Panc1 (cell line): ENCODE measurements at regions not wholly inside any gene's neighbourhood (a gene's known extent, or its start where the extent isn't known, plus 50 kb on each side); places are given as distances from the start of the nearest gene placed in this dataset.

ENCODE experiments used
- ATAC-seq: fragments of 200-7000 bp; cut with Tn5 transposase; 2 replicates; pipeline ENCODE4 v1.9.1; 2020; ENCODE audit warnings: mild to moderate bottlenecking, moderate library complexity
- BruUV-seq: library from RNA; stranded (reverse); fragments of 400-500 nt; replicated peaks from 2 replicates; lab custom pipeline; 2021; lab: Mats Ljungman, UMichigan
- CTCF ChIA-PET: fragments of 300-600 bp; sonication (Branson Sonifier 250); formaldehyde crosslinking; loops from one replicate; lab custom pipeline; 2022; ENCODE audit warnings: antibody characterized with exemption; lab: Charles Lee
- POLR2A ChIA-PET: fragments of 300-600 bp; sonication (Branson Sonifier 250); formaldehyde crosslinking; loops from one replicate; lab custom pipeline; 2022; ENCODE audit warnings: antibody characterized with exemption; lab: Charles Lee
- DNase-seq: peaks from one replicate; pipeline ENCODE4 v3.0.0-alpha.2; 2010; ENCODE audit warnings: low read depth, low spot score
- H3K27ac ChIP-seq: 2 replicates; pipeline ENCODE4 v1.5.1; 2011; ENCODE audit warnings: mild to moderate bottlenecking, low read length, inconsistent platforms
- H3K27me3 ChIP-seq: fragments of 200-500 bp; sonication (Bioruptor generic); 2 replicates; pipeline ENCODE4 v1.6.0; 2014; ENCODE audit warnings: low read length, inconsistent platforms; ENCODE audit not compliant: control insufficient read depth, insufficient read depth
- H3K36me3 ChIP-seq: fragments of 200-500 bp; sonication (Bioruptor generic); 2 replicates; pipeline ENCODE4 v1.5.1; 2014; ENCODE audit warnings: inconsistent platforms, mild to moderate bottlenecking, low read length, moderate library complexity; ENCODE audit not compliant: control insufficient read depth, insufficient read depth
- H3K4me1 ChIP-seq: 2 replicates; pipeline ENCODE4 v1.5.1; 2011; ENCODE audit warnings: inconsistent platforms, mild to moderate bottlenecking, low read length, moderate library complexity; ENCODE audit not compliant: control insufficient read depth, insufficient read depth
- H3K4me3 ChIP-seq, 2 experiments: 2 replicates each; pipeline ENCODE4 v1.5.1; 2011 to 2012; ENCODE audit warnings: low read depth in 2 of 2, low read length in 2 of 2, mild to moderate bottlenecking in 2 of 2, inconsistent platforms in 1 of 2, moderate library complexity in 1 of 2
- H3K9me3 ChIP-seq: fragments of 200-500 bp; sonication (Bioruptor generic); 2 replicates; pipeline ENCODE4 v1.5.1; 2014; ENCODE audit warnings: low read depth, mild to moderate bottlenecking, inconsistent platforms, low read length, moderate library complexity; ENCODE audit not compliant: control insufficient read depth, insufficient read depth
- POLR2AphosphoS5 ChIP-seq: IDR thresholded peaks from 2 replicates; pipeline ENCODE4 v1.6.1; 2012; ENCODE audit warnings: mild to moderate bottlenecking, low read depth, low read length, moderate library complexity
- SIN3A ChIP-seq: IDR thresholded peaks from 2 replicates; pipeline ENCODE4 v1.6.1; 2012; ENCODE audit warnings: low read depth, mild to moderate bottlenecking, low read length, moderate library complexity, borderline replicate concordance; ENCODE audit not compliant: insufficient read depth
- TCF7L2 ChIP-seq: IDR thresholded peaks from 2 replicates; pipeline ENCODE4 v1.6.1; 2011; ENCODE audit warnings: mild to moderate bottlenecking, low read depth, low read length, inconsistent platforms
- in situ Hi-C: cut with HindIII; loops from 2 replicates; pipeline ENCODE4 v1.10.0; 2016; ENCODE audit warnings: low sequenced_read_pairs, low pct_unique_long_range_greater_than_20kb
- intact Hi-C: fragments of 100-400 bp; cut with micrococcal nuclease; formaldehyde crosslinking; loops from one replicate; pipeline ENCODE4 v1.10.0; 2022; ENCODE audit not compliant: unreplicated experiment
- TF ChIP-seq, protein P1 (sequence below), 2 experiments: IDR thresholded peaks; 2 replicates each; pipeline ENCODE4 v1.6.1; 2011 to 2012; ENCODE audit warnings: low read depth in 2 of 2, control low read depth in 1 of 2, low read length in 1 of 2, mild to moderate bottlenecking in 1 of 2, moderate library complexity in 1 of 2; ENCODE audit not compliant: insufficient read depth in 1 of 2
- TF ChIP-seq, protein P2 (sequence below): fragments of 450-650 bp; IDR thresholded peaks from 2 replicates; pipeline ENCODE4 v1.5.1; 2017; ENCODE audit warnings: mild to moderate bottlenecking

DNA sequence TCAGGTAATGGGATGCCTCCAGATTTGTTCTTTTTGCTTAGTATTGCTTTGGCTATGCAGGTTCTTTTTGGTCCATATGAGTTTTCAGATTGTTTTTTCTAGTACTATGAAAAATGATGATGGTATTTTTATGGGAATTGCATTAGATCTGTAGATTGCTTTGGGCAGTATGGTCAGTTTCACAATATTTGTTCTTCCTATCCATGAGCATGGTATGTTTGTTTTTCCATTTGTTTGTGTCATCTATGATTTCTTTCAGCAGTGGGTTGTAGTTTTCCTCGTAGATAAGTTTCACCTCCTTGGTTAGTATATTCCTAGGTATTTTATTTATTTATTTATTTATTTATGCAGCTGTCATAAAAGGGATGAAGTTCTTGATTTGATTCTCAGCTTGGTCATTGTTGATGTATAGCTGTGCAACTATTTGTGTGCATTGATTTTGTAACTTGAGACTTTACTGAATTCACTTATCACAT is 103.9 kb upstream of the DNAH14 start:
- DNase-seq (no peak), ATAC-seq (no peak)
- POLR2A ChIA-PET: no interaction called here
- Histone ChIP-seq H3K27ac (no peak overlapping the region), H3K27me3 (no peaks in the 10 kb centered on the region), H3K4me3 (no peak overlapping the region), H3K9me3 (peaks cover 4% of the 10 kb centered on the region; the same call in 1 of the 2 replicates), H3K36me3 (no peaks in the 10 kb centered on the region), H3K4me1 (no peaks in the 10 kb centered on the region)
- BruUV-seq: no TSS peak
- intact Hi-C loops: no loop called here
- TF ChIP-seq, protein P1, sequence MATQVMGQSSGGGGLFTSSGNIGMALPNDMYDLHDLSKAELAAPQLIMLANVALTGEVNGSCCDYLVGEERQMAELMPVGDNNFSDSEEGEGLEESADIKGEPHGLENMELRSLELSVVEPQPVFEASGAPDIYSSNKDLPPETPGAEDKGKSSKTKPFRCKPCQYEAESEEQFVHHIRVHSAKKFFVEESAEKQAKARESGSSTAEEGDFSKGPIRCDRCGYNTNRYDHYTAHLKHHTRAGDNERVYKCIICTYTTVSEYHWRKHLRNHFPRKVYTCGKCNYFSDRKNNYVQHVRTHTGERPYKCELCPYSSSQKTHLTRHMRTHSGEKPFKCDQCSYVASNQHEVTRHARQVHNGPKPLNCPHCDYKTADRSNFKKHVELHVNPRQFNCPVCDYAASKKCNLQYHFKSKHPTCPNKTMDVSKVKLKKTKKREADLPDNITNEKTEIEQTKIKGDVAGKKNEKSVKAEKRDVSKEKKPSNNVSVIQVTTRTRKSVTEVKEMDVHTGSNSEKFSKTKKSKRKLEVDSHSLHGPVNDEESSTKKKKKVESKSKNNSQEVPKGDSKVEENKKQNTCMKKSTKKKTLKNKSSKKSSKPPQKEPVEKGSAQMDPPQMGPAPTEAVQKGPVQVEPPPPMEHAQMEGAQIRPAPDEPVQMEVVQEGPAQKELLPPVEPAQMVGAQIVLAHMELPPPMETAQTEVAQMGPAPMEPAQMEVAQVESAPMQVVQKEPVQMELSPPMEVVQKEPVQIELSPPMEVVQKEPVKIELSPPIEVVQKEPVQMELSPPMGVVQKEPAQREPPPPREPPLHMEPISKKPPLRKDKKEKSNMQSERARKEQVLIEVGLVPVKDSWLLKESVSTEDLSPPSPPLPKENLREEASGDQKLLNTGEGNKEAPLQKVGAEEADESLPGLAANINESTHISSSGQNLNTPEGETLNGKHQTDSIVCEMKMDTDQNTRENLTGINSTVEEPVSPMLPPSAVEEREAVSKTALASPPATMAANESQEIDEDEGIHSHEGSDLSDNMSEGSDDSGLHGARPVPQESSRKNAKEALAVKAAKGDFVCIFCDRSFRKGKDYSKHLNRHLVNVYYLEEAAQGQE (IDR thresholded peaks at IDR 0.05; ENCODE audit: insufficient read depth in 1 of 2, low read depth in 2 of 2, low read length in 1 of 2): no peak
- TF ChIP-seq, protein P2, sequence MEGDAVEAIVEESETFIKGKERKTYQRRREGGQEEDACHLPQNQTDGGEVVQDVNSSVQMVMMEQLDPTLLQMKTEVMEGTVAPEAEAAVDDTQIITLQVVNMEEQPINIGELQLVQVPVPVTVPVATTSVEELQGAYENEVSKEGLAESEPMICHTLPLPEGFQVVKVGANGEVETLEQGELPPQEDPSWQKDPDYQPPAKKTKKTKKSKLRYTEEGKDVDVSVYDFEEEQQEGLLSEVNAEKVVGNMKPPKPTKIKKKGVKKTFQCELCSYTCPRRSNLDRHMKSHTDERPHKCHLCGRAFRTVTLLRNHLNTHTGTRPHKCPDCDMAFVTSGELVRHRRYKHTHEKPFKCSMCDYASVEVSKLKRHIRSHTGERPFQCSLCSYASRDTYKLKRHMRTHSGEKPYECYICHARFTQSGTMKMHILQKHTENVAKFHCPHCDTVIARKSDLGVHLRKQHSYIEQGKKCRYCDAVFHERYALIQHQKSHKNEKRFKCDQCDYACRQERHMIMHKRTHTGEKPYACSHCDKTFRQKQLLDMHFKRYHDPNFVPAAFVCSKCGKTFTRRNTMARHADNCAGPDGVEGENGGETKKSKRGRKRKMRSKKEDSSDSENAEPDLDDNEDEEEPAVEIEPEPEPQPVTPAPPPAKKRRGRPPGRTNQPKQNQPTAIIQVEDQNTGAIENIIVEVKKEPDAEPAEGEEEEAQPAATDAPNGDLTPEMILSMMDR: no peak
- no peak for TF ChIP-seq SIN3A
- TF ChIP-seq TCF7L2: no peak
- no peak for TF ChIP-seq POLR2AphosphoS5
- in situ Hi-C loops: no loop called here
- CTCF ChIA-PET: no interaction called here

DNA sequence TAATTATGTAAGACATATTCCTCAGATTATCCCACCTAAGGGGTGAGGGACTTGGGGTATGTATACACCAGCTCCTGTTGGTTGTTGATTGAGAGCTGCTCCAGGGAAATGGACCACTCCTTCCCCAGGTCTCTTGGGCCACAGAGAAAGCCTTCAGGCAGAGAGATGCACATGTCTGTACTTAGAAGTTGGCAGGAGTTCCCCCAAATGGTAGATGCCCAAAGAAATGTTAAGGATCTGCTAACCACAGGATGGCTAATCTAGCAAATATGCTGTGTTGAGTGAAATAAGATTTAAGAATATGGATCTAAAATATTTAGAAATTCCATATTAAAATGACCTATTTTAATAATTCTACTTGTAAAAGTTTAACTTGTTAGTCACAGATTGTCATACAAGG is 100.8 kb upstream of the DNAH14 start:
- CTCF ChIA-PET: no interaction called here
- no peaks in the 10 kb centered on the region for H3K36me3 ChIP-seq

More for the DNA sequence above, 100.8 kb upstream of the DNAH14 start:
- no TSS peak for BruUV-seq
- H3K9me3 ChIP-seq: peaks cover 2% of the 10 kb centered on the region; the same call in 1 of the 2 replicates
- no peak overlapping the region for H3K4me3 ChIP-seq
- DNase-seq: no peak
- POLR2A ChIA-PET: no interaction called here
- in situ Hi-C loops (no loop called here), intact Hi-C loops (no loop called here)
- no peaks in the 10 kb centered on the region for H3K27me3 ChIP-seq
- no peak for TF ChIP-seq POLR2AphosphoS5
- TF ChIP-seq, protein P2: no peak
- TF ChIP-seq, protein P1 (IDR thresholded peaks at IDR 0.05; ENCODE audit: insufficient read depth in 1 of 2, low read depth in 2 of 2, low read length in 1 of 2): no peak
- no peak overlapping the region for H3K27ac ChIP-seq
- ATAC-seq: no peak
- H3K4me1 ChIP-seq: no peaks in the 10 kb centered on the region
